ENCODE measurements at regions not wholly inside any gene's neighbourhood (a gene's known extent, or its start where the extent isn't known, plus 50 kb on each side); places are given as distances from the start of the nearest gene placed in this dataset.

- no peak for DNase-seq (ENCODE audit: low read depth)
- TF ChIP-seq, protein P1, sequence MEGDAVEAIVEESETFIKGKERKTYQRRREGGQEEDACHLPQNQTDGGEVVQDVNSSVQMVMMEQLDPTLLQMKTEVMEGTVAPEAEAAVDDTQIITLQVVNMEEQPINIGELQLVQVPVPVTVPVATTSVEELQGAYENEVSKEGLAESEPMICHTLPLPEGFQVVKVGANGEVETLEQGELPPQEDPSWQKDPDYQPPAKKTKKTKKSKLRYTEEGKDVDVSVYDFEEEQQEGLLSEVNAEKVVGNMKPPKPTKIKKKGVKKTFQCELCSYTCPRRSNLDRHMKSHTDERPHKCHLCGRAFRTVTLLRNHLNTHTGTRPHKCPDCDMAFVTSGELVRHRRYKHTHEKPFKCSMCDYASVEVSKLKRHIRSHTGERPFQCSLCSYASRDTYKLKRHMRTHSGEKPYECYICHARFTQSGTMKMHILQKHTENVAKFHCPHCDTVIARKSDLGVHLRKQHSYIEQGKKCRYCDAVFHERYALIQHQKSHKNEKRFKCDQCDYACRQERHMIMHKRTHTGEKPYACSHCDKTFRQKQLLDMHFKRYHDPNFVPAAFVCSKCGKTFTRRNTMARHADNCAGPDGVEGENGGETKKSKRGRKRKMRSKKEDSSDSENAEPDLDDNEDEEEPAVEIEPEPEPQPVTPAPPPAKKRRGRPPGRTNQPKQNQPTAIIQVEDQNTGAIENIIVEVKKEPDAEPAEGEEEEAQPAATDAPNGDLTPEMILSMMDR (IDR thresholded peaks at IDR 0.05; ENCODE audit: low read length, missing control alignments), result no peak
Measured at GRCh38 chr11:25755918-25756584, 575.9 kb upstream of the ANO3 start.

DNA sequence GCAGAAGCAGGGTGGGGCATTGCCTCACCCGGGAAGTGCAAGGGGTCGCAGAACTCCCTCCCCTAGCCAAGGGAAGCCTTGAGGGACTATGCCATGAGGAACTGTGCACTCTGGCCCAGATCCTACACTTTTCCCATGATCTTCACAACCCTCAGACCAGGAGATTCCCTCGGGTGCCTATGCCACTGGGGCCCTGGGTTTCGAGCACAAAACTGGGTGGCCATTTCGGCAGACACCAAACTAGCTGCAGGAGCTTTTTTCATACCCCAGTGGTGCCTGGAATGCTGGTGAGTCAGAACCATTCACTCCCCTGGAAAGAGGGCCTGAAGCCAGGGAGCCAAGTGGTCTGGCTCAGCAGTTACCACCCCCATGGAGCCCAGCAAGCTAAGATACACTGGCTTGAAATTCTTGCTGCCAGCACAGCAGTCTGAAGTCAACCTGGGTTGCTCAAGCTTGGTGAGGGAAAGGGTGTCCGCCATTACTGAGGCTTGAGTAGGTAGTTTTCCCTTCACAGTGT lies 573.7 kb upstream of the ANO3 start:
- no peak overlapping the region for H3K4me3 ChIP-seq (replicated peaks; ENCODE audit: low read depth, low read length)
- TF ChIP-seq, protein P1 (IDR thresholded peaks at IDR 0.05; ENCODE audit: low read length, missing control alignments), result no peak
- no peak for DNase-seq (ENCODE audit: low read depth)

More at GRCh38 chr11:25755918-25756584, 575.9 kb upstream of the ANO3 start:
- H3K4me3 ChIP-seq (replicated peaks; ENCODE audit: low read depth, low read length), result no peak overlapping the region

DNA sequence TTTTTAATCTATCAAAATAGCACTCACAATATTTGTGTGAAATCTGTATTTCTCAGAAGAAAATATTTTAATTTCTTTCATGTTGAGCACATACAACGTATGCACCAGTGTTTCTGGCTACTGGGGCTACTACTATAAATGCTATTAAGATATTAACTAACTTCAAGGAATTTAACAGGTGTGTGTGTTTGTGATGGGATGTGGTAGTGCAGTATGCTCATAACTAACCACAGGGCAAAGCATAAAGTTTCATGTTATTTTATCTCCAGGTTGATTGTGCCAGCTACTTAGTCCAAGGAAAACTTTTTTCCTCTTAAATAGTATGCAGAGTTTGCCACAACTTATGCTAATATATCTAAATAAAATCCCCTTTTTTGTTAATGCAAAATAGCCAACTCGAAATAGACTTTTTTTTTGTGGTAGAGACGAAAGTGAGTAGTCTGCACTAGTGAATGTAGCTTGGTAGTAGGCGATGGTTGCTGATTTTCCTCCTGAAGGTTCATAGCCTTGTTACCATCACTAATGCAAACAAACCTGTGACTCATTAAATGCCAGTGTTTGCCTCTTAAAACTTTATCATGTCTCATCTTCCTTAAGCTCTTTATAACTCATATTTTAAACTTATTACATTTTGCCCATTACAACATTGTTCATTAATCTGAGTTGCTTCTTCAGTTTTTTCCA lies 565.5 kb upstream of the ANO3 start:
- DNase-seq (ENCODE audit: low read depth), result no peak
- TF ChIP-seq, protein P1 (IDR thresholded peaks at IDR 0.05; ENCODE audit: low read length, missing control alignments), result no peak
- no peak overlapping the region for H3K4me3 ChIP-seq (replicated peaks; ENCODE audit: low read depth, low read length)

DNA sequence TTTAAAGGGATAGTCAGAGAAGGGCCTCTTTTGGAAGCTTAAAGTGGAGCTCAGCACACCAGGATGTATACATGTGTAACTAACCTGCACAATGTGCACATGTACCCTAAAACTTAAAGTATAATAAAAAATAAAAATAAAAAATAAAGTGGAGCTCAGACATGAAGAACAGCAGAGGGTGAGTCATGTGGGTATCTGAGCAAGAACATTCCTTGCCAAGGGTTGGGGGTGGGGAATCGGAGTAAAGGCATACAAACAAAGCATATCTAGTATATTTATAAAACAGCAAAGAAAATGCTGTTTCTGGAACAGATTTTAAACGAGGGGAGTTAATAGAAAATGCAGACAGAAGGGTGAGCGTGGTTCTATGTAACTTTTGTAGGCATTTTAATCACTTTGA lies 562.6 kb upstream of the ANO3 start:
- TF ChIP-seq, protein P1 (IDR thresholded peaks at IDR 0.05; ENCODE audit: low read length, missing control alignments), result no peak
- peak; percentile 16 for DNase-seq (ENCODE audit: low read depth)
- no peak overlapping the region for H3K4me3 ChIP-seq (replicated peaks; ENCODE audit: low read depth, low read length)

GRCh38 chr11:25771605-25772004 lies 560.3 kb upstream of the ANO3 start:
- TF ChIP-seq, protein P1 (IDR thresholded peaks at IDR 0.05; ENCODE audit: low read length, missing control alignments), result no peak
- DNase-seq (ENCODE audit: low read depth), result no peak

DNA sequence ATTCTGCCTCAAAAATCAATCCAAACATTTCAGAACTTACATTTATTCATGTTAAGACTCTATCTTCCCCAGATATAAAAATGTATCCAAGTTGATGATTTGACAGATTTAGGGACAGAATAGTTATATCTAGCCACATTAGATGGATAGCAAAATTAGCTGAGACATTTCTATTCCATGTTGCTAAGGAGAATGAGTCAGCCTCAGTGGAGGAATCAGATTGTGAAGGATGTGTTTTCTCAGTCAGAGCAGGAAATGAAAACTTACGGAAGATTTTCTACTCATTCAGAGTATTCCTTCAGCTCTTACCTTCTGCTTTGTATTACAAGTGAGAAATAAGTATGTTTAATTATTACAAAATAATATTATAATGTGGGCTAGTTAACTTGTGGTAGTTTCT lies 556.3 kb upstream of the ANO3 start:
- peak; percentile 8 for DNase-seq (ENCODE audit: low read depth)
- no peak overlapping the region for H3K4me3 ChIP-seq (replicated peaks; ENCODE audit: low read depth, low read length)
- TF ChIP-seq, protein P1 (IDR thresholded peaks at IDR 0.05; ENCODE audit: low read length, missing control alignments), result no peak

More at GRCh38 chr11:25771605-25772004, 560.3 kb upstream of the ANO3 start:
- no peak overlapping the region for H3K4me3 ChIP-seq (replicated peaks; ENCODE audit: low read depth, low read length)

Measured in fibroblast of pulmonary artery (primary cell).